Activated gamma-delta T cell (primary cell): ENCODE measurements at regions not wholly inside any gene's neighbourhood (a gene's known extent, or its start where the extent isn't known, plus 50 kb on each side); places are given as distances from the start of the nearest gene placed in this dataset.

Experiments
- DNase-seq: peaks from one replicate; lab custom pipeline; 2025; lab: John Stamatoyannopoulos, UW

DNA sequence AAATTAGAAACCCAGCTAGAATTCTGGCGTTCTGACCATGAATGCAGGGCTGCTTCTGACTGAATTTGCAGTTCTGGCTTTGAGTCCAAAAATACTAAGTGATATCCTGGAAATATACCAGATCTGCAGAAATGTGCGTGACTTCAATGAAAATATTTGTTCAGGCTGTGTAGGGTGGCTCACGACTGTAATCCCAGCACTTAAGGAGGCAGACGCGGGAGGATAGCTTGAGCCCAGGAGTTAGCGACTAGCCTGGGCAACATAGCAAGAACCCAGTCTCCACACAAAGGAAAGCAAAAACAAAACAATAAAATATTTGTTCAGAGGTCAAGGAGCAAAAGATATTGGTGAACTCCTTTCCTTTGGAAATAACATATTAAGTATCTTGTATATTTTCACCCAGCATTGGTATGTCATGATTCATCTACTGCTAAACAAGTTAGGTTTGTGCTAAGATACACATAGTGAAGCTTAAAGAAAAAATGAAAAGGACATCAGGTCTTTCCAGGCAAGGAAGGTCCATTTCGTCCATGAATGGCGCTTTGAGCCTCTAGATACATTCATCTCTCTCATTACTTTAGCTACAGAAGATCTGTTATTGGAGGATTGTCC lies 239.2 kb downstream of the CMPK2 start:
- no peak for DNase-seq

DNA sequence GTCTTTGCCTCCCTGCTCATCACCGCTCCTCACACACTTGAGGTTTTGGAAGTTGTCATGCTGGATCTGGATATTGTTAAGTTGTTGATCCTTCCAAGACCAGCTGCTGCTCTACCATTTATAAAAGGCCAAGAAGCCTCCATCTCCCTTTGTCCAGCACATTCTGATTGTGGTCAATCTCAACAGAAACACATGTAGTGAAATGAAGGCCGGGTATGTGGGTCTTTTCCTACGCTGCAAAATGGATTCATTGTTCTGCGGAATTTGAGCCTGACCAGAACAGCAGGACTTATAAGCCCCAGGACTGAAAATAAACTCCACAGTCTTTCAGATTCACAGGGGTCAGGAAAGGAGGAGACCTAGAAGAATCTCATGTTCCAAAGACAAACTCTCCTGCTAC lies 238.4 kb downstream of the CMPK2 start:
- DNase-seq, result no peak

DNA sequence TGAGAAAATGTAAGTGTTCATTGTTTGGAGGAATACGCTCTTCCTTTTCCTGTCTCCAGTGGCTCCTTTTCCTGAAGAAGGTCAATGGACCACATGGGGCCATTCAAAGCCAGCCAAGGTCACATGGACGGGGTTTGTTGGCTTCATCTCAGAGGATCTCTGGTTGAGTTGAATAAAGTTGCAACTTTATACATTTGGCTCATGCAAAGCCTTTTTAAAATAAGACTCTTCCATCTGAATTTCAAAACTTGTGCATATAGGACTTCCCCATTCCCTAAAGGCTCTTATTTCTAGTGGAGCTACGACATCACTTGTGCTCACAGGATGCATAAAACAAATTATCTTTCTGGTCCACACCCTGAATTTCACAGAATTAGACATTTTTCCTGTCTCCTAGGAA lies 235.5 kb downstream of the CMPK2 start:
- no peak for DNase-seq

DNA sequence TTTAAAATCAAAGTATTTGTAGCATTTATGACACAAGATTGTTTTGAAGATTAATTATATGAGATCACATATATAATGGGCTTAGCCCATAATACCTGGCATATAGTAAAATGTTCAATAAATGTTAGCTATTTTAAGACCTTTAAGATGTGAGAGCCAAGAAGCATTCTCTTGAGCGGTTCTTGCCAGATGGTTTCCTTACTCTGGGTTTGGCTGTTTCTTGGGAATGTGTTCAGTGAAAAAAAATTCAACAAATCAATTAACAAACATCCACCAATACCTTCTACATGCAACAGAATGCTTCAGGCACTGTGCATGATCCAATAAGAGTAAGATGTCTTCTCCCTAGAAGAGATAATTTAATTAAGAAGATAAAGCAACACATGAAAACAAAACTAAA lies 230.4 kb downstream of the CMPK2 start:
- no peak for DNase-seq

DNA sequence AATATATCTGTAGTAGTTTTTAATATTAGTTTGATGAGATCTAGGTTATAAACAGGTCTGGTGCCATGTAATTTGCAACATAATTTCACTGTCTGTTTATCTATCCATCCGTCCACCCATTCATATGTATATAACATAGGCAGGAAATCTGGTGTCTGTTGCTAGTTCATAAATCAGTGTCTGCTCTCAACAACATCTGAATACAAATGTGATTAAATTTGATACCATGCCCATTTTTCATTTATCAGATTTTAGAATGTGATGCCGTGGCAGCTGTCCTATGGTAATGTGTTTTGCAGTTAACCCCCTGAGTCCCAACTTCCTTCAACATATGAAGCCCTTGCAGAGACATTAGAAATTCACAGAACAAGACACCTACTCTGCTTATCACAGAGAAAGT lies 228.4 kb downstream of the CMPK2 start:
- no peak for DNase-seq

DNA sequence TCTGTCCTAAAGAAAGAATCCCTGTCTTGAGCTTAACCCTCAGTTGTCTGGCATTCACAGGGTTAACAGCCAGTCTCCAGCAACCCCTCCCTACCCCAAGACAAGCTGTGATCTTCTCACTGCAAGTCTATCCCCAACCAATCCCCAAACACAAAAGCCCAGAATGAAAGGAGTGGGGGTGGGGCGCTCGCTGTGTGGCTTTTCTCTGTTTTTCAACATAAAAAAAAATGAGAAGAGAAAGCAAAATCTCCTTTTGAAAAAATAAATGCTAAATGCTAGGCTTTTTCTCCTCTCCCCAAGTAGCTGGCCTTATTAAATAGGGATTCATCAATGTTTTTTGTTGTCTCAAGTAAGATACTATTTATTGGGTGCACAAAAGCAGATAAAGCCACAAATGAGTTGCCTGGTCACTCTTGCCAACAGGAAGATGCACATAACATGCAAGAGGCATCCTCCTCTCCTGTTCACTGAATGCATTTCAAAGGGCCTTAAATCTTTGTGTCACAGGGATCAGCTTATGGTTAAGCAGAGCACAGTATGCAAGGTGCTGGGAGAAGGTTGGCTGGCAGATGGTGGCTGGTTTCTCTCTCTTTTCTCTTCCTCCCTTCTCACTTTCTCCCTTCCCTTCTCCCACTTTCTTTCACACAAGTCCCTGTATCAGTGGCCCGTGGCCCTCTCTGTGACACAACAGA lies 225.6 kb downstream of the CMPK2 start:
- DNase-seq, result no peak

DNA sequence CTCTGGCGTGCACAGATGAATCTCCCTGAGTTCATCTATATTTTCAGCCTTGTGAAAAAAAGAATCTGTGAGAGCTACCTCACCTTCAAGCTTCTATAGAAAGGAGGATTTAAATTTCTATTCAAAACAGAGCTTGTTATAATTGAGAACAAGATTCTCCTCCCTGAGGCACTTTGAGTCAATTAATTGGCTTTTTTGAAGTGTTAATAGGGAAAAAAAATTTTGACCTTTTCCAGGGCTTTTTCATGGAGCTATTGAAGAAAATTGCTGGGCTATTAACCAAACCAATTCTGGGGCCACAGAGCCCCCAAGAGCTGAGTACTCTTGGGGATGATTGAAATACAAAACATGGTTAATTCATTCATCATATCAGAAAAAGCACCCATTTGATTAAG lies 225.1 kb downstream of the CMPK2 start:
- DNase-seq, result no peak

DNA sequence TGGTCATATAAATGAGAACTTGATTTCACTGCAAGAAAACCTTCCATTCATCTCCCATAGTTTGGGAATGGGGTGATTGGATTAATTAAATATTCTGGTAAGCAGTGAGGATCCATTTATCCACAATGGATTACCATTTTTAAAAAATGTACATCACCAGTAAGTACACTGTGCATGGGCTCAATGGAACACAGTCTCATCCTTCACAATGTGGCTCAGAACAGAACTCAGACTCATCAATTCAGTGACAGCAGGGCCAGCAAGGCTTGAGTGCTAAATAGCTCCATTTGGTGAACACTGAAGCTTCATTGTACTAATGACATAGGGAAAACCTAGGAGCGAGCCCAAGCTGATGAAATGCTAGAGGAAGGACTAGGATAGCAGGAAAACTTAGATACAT lies 223.8 kb downstream of the CMPK2 start:
- DNase-seq, result no peak

DNA sequence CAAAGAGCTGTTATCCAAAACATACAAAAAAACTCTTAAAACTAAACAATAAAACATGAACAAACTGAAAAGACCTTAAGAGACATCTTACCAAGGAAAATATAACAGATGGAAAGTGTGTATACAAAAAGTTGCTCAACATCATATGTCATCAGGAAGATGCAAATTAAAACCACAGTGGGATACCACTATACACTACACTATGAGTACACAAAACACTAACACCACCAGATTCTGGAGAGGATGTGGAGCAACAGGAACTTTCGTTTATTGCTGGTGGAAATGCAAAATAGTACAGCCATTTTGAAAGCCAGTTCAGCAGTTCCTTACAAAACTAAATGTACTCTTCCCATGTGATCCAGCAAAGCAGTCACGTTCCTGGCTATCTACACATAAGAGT lies 221.4 kb downstream of the CMPK2 start:
- no peak for DNase-seq

DNA sequence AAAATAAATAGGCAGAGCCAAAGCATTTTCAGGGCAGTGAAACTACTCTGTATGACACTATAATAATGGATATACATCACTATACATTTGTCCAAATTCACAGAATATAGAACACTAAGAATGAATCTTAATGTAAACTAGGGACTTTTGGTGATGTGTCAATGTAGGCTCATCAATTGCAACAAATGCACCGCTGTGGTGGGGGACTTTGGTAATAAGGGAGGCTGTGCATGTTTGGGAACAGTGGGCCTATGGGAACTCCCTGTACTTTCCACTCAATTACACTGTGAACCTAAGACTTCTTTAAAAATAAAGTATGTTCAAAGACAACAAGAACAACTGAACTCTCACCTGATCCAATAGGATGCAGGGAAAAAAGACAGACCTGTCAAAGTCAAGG lies 220.7 kb downstream of the CMPK2 start:
- DNase-seq, result no peak

DNA sequence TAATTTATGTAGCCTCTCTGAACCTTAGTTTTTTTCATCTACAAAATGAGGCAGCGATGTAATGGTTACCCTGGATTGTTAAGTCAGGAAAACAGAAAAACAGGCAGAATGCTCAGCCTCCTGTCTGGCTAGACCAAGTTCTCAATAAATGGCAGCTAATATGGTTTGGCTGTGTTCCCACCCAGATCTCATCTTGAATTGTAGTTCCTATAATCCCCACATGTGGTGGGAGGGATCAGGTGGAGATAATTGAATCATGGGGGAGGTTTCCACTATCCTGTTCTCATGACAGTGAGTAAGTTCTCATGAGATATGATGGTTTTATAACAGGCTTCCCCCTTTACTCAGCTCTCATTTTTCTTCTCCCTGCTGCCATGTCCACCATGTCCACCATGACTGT lies 220.0 kb downstream of the CMPK2 start:
- no peak for DNase-seq

DNA sequence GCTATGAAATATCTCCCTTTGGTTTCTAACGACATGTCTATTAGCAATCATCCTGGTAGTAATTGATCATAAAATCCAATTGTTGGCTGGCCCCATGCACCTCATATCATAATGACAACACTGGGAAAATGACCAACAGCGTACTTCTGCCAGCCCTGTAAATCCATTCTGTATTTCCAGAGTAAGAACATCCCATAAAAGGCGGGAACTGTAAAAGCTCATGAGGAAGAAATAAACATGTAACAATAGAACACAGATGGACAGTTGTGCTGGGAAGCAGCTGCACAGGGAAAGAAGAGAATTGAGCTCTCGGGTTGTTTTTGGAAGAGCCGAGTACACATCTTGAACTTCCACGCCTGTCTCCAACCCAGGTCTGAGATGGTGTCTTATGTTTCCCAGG lies 218.7 kb downstream of the CMPK2 start:
- DNase-seq, result no peak

DNA sequence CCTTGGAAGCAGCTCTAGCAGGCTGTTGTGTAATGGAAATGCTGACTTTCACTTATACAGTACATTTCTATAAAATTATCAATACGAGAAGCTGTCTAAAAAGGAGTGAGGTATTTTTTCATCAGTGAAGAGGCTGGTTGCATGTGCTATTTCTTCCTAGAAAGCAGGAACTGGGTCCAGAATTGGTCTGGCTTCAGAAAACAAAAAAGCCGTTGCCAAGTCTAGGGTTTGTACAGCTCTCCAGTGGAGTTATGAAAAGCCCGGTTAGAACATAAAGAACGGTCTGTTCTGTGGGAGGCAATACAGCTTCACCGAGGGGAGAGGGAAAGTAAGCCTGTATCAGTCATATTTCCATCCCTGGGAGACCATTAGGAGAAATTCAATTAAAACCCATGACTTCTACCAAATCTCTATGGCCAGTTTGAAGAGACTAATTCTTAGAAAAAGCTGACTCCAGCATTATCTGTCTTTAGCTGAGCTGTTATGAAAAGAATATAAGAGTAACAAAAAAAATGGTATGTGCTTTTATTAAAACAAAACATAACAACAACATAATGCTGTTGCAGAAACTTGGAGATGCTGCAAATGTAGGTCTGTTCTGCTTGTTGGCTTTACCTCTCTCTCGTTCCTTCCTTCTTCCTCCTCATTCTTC lies 217.0 kb downstream of the CMPK2 start:
- DNase-seq, result no peak

DNA sequence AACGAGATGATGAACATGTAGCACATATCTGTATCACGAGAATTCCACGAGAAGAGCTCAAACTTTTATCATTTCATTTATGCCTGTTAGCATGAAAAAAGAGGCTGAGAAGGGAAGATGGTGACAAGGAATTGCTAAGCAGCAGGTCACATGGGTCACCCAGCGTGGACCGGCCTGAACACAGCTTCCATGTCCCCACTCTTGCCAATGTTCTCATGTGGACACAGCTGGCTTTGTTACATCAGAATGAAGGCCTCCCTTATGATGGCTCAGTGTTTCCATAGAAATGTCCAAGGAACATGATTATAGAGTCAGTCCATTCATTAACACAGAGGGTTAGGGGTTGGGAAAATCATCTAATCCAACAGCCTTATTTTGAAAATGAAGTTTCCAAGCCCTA lies 215.4 kb downstream of the CMPK2 start:
- DNase-seq, result no peak

DNA sequence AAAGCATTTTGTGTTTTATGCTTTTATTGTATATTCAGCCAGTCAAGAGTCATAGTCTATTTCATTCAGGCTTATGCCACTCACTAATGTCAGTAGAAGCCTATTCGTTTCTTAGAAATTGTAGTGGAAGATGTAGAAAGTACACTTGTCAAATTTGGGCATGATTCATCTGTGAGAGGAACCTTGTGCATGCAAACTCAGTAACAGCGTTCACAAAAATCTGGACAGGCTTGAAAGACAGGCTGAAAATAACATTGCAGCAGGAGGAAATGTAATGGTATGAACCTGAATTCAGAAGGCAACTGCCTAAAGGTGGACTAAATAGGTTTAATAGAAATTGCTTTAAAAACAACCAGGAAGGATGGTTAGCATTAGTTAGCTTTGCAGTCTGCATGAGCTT lies 213.5 kb downstream of the CMPK2 start:
- no peak for DNase-seq

DNA sequence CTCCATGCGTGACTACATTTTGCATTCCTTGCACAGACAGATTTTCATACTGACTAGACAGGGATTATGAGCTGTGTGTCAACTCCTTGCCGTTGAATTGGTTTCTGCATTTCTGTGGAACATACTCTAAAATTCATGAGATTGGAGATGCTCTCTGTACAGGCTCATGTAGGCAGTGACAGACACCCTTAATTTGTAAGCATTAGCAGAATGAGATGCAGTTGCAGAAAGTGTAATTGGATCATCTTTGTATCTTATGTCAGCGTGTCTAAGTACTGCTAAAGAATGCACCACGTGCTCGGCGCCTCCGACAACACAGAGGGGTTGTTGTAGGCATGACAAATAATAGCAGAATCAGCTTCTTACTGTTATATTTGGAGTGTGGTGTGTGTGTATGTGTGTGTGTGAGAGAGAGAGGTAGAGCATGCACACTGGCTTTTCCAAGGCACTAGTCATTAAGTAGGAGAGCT lies 212.4 kb downstream of the CMPK2 start:
- DNase-seq, result no peak

DNA sequence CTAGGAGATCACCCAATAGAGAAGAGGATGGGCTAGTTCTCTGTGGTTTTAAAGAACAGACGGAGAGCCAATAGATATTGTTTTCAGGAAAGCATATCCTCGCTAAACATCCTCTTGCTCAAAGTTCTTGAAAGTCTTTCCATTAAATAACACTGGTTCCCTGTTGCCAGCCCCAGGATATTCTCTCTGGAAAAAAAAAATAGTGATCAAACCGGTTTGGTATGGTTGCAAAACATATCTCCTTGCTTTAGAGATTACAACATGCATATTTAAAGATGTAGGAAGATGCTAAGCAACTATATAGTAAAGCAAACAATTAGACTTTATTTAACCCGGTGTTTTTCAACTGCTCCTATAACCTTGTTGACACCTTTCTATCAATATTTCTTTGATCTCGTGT lies 211.4 kb downstream of the CMPK2 start:
- no peak for DNase-seq

DNA sequence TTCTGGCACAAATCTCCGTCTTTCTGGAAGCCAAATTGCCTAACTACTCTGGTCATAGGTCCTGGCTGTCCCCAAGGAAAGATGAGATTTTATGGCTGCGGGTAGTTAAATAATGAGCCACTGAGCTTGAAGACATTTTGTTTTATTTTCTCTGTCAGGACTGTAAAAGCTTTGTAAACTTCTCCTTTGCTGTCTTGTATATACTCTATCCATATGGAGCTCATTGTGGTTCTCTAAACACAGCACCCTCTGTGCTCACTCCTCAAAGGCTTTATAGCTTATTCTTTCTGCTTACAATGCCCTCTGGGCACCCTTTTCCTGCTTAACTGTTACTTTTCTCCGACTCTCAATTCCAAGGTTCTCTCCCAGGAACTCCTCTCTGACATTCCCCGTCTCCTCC lies 209.1 kb downstream of the CMPK2 start:
- DNase-seq, result no peak

DNA sequence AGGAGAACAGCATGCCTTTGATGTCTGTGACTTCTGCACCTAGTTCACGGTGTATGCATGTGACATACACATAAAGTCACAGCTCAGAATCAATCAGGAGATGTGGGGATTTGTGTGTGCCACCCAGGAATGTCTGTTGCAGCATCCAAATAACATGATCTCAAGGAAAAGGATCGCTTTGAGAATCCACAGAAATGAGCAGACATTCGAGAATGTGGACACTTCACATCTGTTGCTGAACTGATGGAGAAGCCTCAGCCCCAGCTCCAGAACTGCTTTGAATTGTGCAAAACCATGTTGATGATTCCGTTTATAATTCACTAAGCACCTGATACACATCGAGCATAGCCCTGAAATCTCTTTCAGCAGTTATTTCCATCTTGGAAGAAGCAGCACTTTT lies 208.6 kb downstream of the CMPK2 start:
- no peak for DNase-seq

DNA sequence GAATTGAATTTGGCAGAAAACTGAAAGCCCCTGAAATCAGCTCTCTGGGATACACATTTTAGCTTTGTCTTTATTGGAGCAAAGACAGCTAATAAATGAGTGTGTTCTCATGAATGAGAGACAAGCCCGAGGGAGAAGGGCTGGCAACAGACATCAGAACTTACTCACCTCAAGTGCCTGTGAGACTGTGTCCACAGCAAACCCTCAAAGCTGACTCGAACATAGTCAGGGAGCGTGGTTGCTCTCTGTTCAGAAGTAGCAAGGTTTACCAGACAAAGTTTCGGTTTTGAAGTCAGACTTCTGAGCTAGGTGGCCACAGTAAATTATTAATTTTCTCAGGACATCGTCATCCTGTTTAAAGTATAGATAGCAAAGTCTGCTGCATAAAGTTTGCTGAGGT lies 207.9 kb downstream of the CMPK2 start:
- DNase-seq, result no peak

DNA sequence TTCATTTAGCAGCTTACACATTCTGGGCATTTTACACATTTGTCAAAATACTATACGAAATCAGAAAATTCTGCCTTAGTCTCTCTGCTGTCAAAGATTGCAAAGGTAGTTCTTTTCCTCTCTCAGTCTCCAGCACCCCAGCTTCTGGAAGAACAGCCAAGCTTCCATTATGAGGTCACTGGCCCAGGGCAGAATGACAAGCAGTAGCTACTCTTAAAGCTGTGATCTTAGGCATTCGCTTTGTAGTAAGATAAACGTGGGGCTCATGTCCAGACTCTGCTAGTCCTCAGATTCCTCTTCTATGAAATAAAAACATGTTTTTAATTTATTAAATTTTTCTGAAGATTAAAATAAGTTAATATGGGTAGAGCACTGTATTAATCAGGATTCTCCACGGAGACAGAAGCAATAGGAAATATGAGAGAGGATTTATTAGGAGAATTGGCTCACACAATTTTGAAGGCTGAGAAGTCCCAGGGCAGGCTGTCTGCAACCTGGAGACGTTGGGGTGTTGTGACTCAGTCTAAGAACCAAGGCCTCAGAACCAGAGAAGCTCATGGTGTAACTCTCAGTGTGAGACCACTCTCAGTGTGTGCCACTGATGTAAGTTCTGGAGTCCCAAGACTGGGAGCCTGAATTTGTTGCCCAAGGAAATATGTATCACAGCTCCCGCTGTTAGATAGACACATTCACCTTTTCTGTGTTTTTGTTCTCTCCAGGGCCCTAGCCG lies 201.2 kb downstream of the CMPK2 start:
- DNase-seq, result no peak

DNA sequence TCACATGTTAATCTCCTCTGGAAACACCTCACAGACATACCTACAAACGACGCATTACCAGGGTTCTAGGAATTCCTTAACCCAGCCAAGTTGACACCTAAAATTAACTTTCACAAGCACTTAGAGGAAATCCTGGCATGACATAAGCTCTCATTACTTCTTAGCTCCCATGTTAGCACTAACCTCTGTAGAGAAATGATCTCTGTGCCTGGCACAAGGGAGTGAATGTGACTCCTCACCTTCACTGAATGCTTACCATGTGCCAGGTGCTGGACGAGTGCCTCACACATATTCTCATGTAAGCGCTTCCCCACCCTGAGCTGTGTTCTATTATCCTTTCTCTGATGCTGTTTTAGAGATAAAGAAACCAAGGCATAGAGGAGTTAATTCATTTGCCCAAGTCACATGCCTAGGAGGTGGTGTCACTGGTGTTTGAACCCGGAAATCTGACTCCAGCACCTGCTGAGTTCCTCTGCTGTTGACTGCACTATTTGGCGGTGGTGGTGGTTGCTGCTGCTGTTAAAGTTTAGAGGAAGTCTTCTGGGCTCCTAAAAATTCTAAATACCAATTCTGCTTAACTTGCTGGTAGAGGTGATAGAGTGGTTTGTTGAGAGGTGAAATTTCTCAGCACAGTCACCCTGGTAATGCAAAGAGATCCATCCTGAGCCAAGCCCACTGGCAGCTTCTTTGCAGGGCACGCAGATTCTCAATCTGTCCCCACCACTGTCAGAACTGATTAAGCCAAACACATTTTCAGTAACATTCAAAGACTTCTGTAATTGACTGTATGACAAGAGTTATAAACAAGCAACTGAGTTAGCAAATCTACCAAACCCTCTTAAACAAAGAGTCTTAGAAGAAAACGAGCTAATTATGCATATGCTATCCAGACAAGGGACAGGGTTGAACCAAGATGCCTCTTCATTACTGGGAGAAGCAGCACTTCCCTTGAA lies 200.3 kb downstream of the CMPK2 start:
- no peak for DNase-seq
